HEK293T (cell line): ENCODE measurements at regions not wholly inside any gene's neighbourhood (a gene's known extent, or its start where the extent isn't known, plus 50 kb on each side); places are given as distances from the start of the nearest gene placed in this dataset.
A peak's percentile ranks its signal among the peaks of the same experiment; 100 is the strongest.
"Not testable (repeated sequence)": the region's sequence is repeated elsewhere in the genome, so short reads cannot be mapped to it uniquely, and the experiment has no call there.

Source experiments
- CTCF ChIA-PET: fragments of 350-600 bp; formaldehyde crosslinking; extraction: SDS; loops from one replicate; lab custom pipeline; 2021; ENCODE audit warnings: antibody characterized with exemption, inconsistent platforms; lab: Yijun Ruan, JAX
- POLR2A ChIA-PET: fragments of 350-600 bp; formaldehyde crosslinking; extraction: SDS; loops from one replicate; lab custom pipeline; 2020; ENCODE audit warnings: antibody characterized with exemption, inconsistent platforms; lab: Yijun Ruan, JAX
- DNase-seq: peaks from one replicate; pipeline ENCODE4 v3.0.0; 2012; ENCODE audit warnings: mixed read lengths; ENCODE audit errors: extremely low spot score
- ARNT ChIP-seq: fragments of 450-650 bp; IDR thresholded peaks from 2 replicates; pipeline ENCODE4 v1.6.1; 2017; ENCODE audit warnings: mild to moderate bottlenecking
- BHLHE40 ChIP-seq: fragments of 450-650 bp; IDR thresholded peaks from 2 replicates; pipeline ENCODE4 v1.6.1; 2016; ENCODE audit warnings: mild to moderate bottlenecking, moderate library complexity, borderline replicate concordance
- CTBP1 ChIP-seq: fragments of 450-650 bp; IDR thresholded peaks from 2 replicates; pipeline ENCODE4 v1.6.1; 2016; ENCODE audit warnings: borderline replicate concordance
- ELF4 ChIP-seq: fragments of 450-650 bp; IDR thresholded peaks from 2 replicates; pipeline ENCODE4 v1.6.1; 2017; ENCODE audit warnings: antibody characterized with exemption
- FOXA1 ChIP-seq: fragments of 450-650 bp; IDR thresholded peaks from 2 replicates; pipeline ENCODE4 v1.6.1; 2016; ENCODE audit warnings: mild to moderate bottlenecking
- FOXK2 ChIP-seq: fragments of 450-650 bp; IDR thresholded peaks from 2 replicates; pipeline ENCODE4 v1.6.1; 2016; ENCODE audit warnings: mild to moderate bottlenecking
- FOXM1 ChIP-seq: fragments of 450-650 bp; IDR thresholded peaks from 2 replicates; pipeline ENCODE4 v1.6.1; 2017; ENCODE audit warnings: mild to moderate bottlenecking, borderline replicate concordance
- HDGF ChIP-seq: fragments of 450-650 bp; IDR thresholded peaks from 2 replicates; pipeline ENCODE4 v1.6.1; 2017; ENCODE audit warnings: antibody characterized with exemption, borderline replicate concordance
- L3MBTL2 ChIP-seq: fragments of 450-650 bp; conservative IDR thresholded peaks from 2 replicates; pipeline ENCODE4 v1.6.1; 2016; ENCODE audit warnings: mild to moderate bottlenecking
- LEF1 ChIP-seq: fragments of 450-650 bp; IDR thresholded peaks from 2 replicates; pipeline ENCODE4 v1.6.1; 2017; ENCODE audit warnings: mild to moderate bottlenecking, borderline replicate concordance
- NFRKB ChIP-seq: fragments of 450-650 bp; IDR thresholded peaks from 2 replicates; pipeline ENCODE4 v1.6.1; 2016; ENCODE audit warnings: mild to moderate bottlenecking, moderate library complexity
- PKNOX1 ChIP-seq: fragments of 450-650 bp; IDR thresholded peaks from 2 replicates; pipeline ENCODE4 v1.6.1; 2016
- SP1 ChIP-seq: fragments of 450-650 bp; IDR thresholded peaks from 2 replicates; pipeline ENCODE4 v1.6.1; 2017
- SUZ12 ChIP-seq: fragments of 450-650 bp; IDR thresholded peaks from 2 replicates; pipeline ENCODE4 v1.6.1; 2016; ENCODE audit warnings: mild to moderate bottlenecking
- TARDBP ChIP-seq: fragments of 450-650 bp; IDR thresholded peaks from 2 replicates; pipeline ENCODE4 v1.6.1; 2016
- ZNF384 ChIP-seq: fragments of 450-650 bp; IDR thresholded peaks from 2 replicates; pipeline ENCODE4 v1.6.1; 2016

GRCh38 chr9:86614871-86615849 lies 260.9 kb upstream of the TUT7 start:
- POLR2A ChIA-PET = no interaction called here
- CTCF ChIA-PET = interaction anchor here (0.7 kb wide), 1 partner anchor 10 kb away, joined by 3 read pairs; no protein-coding TSS in a partner anchor
- peak; percentile 48 for TF ChIP-seq PKNOX1
- TF ChIP-seq ARNT = no peak
- DNase-seq = peak; percentile 44

- ChIA-PET CTCF (no interaction called here), POLR2A (no interaction called here)
- no peak for TF ChIP-seq SUZ12
- no peak for TF ChIP-seq L3MBTL2
- no peak for TF ChIP-seq TARDBP
- no peak for TF ChIP-seq FOXK2
- no peak for DNase-seq
These were observed 259.7 kb upstream of the TUT7 start for GRCh38 chr9:86613943-86614342.

- POLR2A ChIA-PET = interaction anchor here (1.4 kb wide), 1 partner anchor 10 kb away, joined by 3 read pairs; no protein-coding TSS in a partner anchor
- CTCF ChIA-PET, DNase-seq: not testable (repeated sequence)
- peak; percentile 69 for TF ChIP-seq L3MBTL2
These were observed 257.3 kb upstream of the TUT7 start for GRCh38 chr9:86611534-86611933.

GRCh38 chr9:86605303-86605702 lies 251.1 kb upstream of the TUT7 start:
- TF ChIP-seq L3MBTL2 (no peak), HDGF (no peak), FOXK2 (no peak), SP1 (no peak), PKNOX1 (peak; percentile 86)
- POLR2A ChIA-PET = no interaction called here
- CTCF ChIA-PET = interaction anchor here (0.6 kb wide), 1 partner anchor 10 kb away, joined by 3 read pairs; no protein-coding TSS in a partner anchor
- no peak for DNase-seq

GRCh38 chr9:86604741-86605140 lies 250.5 kb upstream of the TUT7 start:
- no peak for TF ChIP-seq TARDBP
- no peak for TF ChIP-seq FOXA1
- no peak for TF ChIP-seq FOXK2
- TF ChIP-seq FOXM1 = no peak
- CTCF ChIA-PET = no interaction called here

GRCh38 chr9:86602715-86603114 lies 248.5 kb upstream of the TUT7 start:
- ChIA-PET CTCF (interaction anchor here (0.6 to 1.5 kb wide), 2 partner anchors 13 to 406 kb away, joined by 3 to 5 read pairs; no protein-coding TSS in a partner anchor), POLR2A (interaction anchor here (1.2 kb wide), 1 partner anchor 9 kb away, joined by 3 read pairs; no protein-coding TSS in a partner anchor)
- no peak for DNase-seq
- TF ChIP-seq LEF1 = no peak
- TF ChIP-seq HDGF = no peak
- TF ChIP-seq NFRKB = no peak
- TF ChIP-seq BHLHE40 = no peak
- TF ChIP-seq TARDBP = no peak
- no peak for TF ChIP-seq ELF4
- TF ChIP-seq FOXM1 = no peak
- TF ChIP-seq FOXA1 = no peak
- TF ChIP-seq FOXK2 = no peak
- no peak for TF ChIP-seq ZNF384
- TF ChIP-seq L3MBTL2 = no peak
- TF ChIP-seq SP1 = no peak
- no peak for TF ChIP-seq SUZ12
- TF ChIP-seq CTBP1 = no peak
- TF ChIP-seq ARNT = no peak
- TF ChIP-seq PKNOX1 = no peak

More at GRCh38 chr9:86604741-86605140, 250.5 kb upstream of the TUT7 start:
- no peak for DNase-seq
- POLR2A ChIA-PET = no interaction called here

GRCh38 chr9:86601697-86602096 lies 247.5 kb upstream of the TUT7 start:
- ChIA-PET POLR2A (interaction anchor here (1.2 kb wide), 1 partner anchor 10 kb away, joined by 3 read pairs; no protein-coding TSS in a partner anchor), CTCF (interaction anchor here (1.5 to 1.6 kb wide), 2 partner anchors 12 to 344 kb away, joined by 3 to 5 read pairs; no protein-coding TSS in a partner anchor)
- no peak for DNase-seq
- TF ChIP-seq PKNOX1 (peak; percentile 33; the same call in 1 of the 2 replicates), ELF4 (no peak)
